HTR-8/SVneo (cell line): ENCODE measurements at regions not wholly inside any gene's neighbourhood (a gene's known extent, or its start where the extent isn't known, plus 50 kb on each side); places are given as distances from the start of the nearest gene placed in this dataset.
"Not testable (repeated sequence)": the region's sequence is repeated elsewhere in the genome, so short reads cannot be mapped to it uniquely, and the experiment has no call there.

Experiments
- DNase-seq: peaks from one replicate; pipeline ENCODE4 v3.0.0; 2011; ENCODE audit warnings: low spot score, mixed read lengths; ENCODE audit not compliant: insufficient read length
- FAIRE-seq: peaks from 2 replicates; lab custom pipeline; 2011; peaks lifted over from hg19 to GRCh38; lab: Jason Lieb, UNC

- FAIRE-seq (no peak), DNase-seq (no peak)
Measured at GRCh38 chr2:163133602-163134001, 295.0 kb upstream of the KCNH7 start.

GRCh38 chr2:163132850-163133249 lies 294.3 kb upstream of the KCNH7 start:
- peak; percentile 3 for DNase-seq
- FAIRE-seq, result no peak

GRCh38 chr2:163132207-163132606 lies 293.6 kb upstream of the KCNH7 start:
- DNase-seq, FAIRE-seq: not testable (repeated sequence)

GRCh38 chr2:163123526-163123925 lies 285.0 kb upstream of the KCNH7 start:
- DNase-seq, result no peak

GRCh38 chr2:163122257-163122656 lies 283.7 kb upstream of the KCNH7 start:
- FAIRE-seq (no peak), DNase-seq (no peak)

More at GRCh38 chr2:163123526-163123925, 285.0 kb upstream of the KCNH7 start:
- no peak for FAIRE-seq

- FAIRE-seq (no peak), DNase-seq (no peak)
Measured at GRCh38 chr2:163121483-163121882, 282.9 kb upstream of the KCNH7 start.

GRCh38 chr2:163119966-163120365 lies 281.4 kb upstream of the KCNH7 start:
- FAIRE-seq, result no peak

GRCh38 chr2:163086940-163087339 lies 248.4 kb upstream of the KCNH7 start:
- DNase-seq (no peak), FAIRE-seq (no peak)

More at GRCh38 chr2:163119966-163120365, 281.4 kb upstream of the KCNH7 start:
- no peak for DNase-seq

- DNase-seq, FAIRE-seq: not testable (repeated sequence)
Measured at GRCh38 chr2:163085366-163086024, 246.9 kb upstream of the KCNH7 start.

- no peak for FAIRE-seq
- DNase-seq, result no peak
Measured at GRCh38 chr2:163081754-163082153, 243.2 kb upstream of the KCNH7 start.

- FAIRE-seq (no peak), DNase-seq (no peak)
Measured at GRCh38 chr2:163077241-163077640, 238.7 kb upstream of the KCNH7 start.

- no peak for FAIRE-seq
Measured at GRCh38 chr2:163066085-163066484, 227.5 kb upstream of the KCNH7 start.

GRCh38 chr2:163062524-163062923 lies 224.0 kb upstream of the KCNH7 start:
- DNase-seq, result no peak
- FAIRE-seq, result no peak

More at GRCh38 chr2:163066085-163066484, 227.5 kb upstream of the KCNH7 start:
- DNase-seq, result no peak

GRCh38 chr2:163046615-163047014 lies 208.0 kb upstream of the KCNH7 start:
- DNase-seq, result no peak
- FAIRE-seq, result no peak

GRCh38 chr2:163045830-163046229 lies 207.3 kb upstream of the KCNH7 start:
- no peak for FAIRE-seq
- DNase-seq, result no peak

GRCh38 chr2:163044114-163044513 lies 205.5 kb upstream of the KCNH7 start:
- FAIRE-seq (no peak), DNase-seq (no peak)

GRCh38 chr2:163043201-163043600 lies 204.6 kb upstream of the KCNH7 start:
- no peak for DNase-seq
- FAIRE-seq, result no peak

GRCh38 chr2:163039266-163039665 lies 200.7 kb upstream of the KCNH7 start:
- no peak for FAIRE-seq
- no peak for DNase-seq

GRCh38 chr2:163028807-163029206 lies 190.2 kb upstream of the KCNH7 start:
- no peak for DNase-seq
- FAIRE-seq, result no peak

- DNase-seq, FAIRE-seq: not testable (repeated sequence)
Measured at GRCh38 chr2:163026136-163026775, 187.7 kb upstream of the KCNH7 start.

GRCh38 chr2:163016882-163017281 lies 178.3 kb upstream of the KCNH7 start:
- not testable (repeated sequence) for FAIRE-seq

GRCh38 chr2:163011000-163011399 lies 172.4 kb upstream of the KCNH7 start:
- no peak for DNase-seq
- no peak for FAIRE-seq

More at GRCh38 chr2:163016882-163017281, 178.3 kb upstream of the KCNH7 start:
- DNase-seq, result not testable (repeated sequence)
